GM23338 (cell line): ENCODE measurements at regions not wholly inside any gene's neighbourhood (a gene's known extent, or its start where the extent isn't known, plus 50 kb on each side); places are given as distances from the start of the nearest gene placed in this dataset.

ENCODE experiments used
- ATAC-seq: fragments of 200-7000 bp; cut with Tn5 transposase; 3 replicates; pipeline ENCODE4 v1.9.1; 2020
- DNase-seq: peaks from one replicate; pipeline ENCODE4 v3.0.0-alpha.2; 2015; ENCODE audit warnings: low spot score
- H2AFZ ChIP-seq: fragments of 200-600 bp; sonication (generic); 2 replicates; pipeline ENCODE4 v1.8.0; 2016; ENCODE audit warnings: antibody characterized with exemption, mild to moderate bottlenecking, moderate library complexity
- H3F3A ChIP-seq: fragments of 200-600 bp; sonication (generic); replicated peaks from 2 replicates; pipeline ENCODE4 v1.8.0; 2017; ENCODE audit warnings: antibody characterized with exemption, mixed run types, low read depth
- H3K27ac ChIP-seq: fragments of 200-600 bp; sonication (generic); 2 replicates; pipeline ENCODE4 v1.6.1; 2016; ENCODE audit warnings: low read depth
- H3K27me3 ChIP-seq: fragments of 200-600 bp; sonication (generic); 2 replicates; pipeline ENCODE4 v1.8.0; 2016; ENCODE audit warnings: mild to moderate bottlenecking, mixed run types, moderate library complexity; ENCODE audit not compliant: insufficient read depth
- H3K36me3 ChIP-seq: fragments of 200-600 bp; sonication (generic); 2 replicates; pipeline ENCODE4 v1.8.0; 2016; ENCODE audit warnings: mild to moderate bottlenecking; ENCODE audit not compliant: insufficient read depth
- H3K4me1 ChIP-seq: fragments of 200-600 bp; sonication (generic); 2 replicates; pipeline ENCODE4 v1.8.0; 2016; ENCODE audit warnings: mild to moderate bottlenecking, moderate library complexity; ENCODE audit not compliant: insufficient read depth
- H3K4me2 ChIP-seq: fragments of 200-600 bp; sonication (generic); 2 replicates; pipeline ENCODE4 v1.7.1; 2017; ENCODE audit warnings: mixed run types
- H3K4me3 ChIP-seq: fragments of 200-600 bp; sonication (generic); 2 replicates; pipeline ENCODE4 v1.6.1; 2016; ENCODE audit warnings: mixed run types
- H3K79me2 ChIP-seq: fragments of 200-600 bp; sonication (generic); replicated peaks from 2 replicates; pipeline ENCODE4 v1.8.0; 2017; ENCODE audit warnings: mild to moderate bottlenecking; ENCODE audit not compliant: insufficient read depth
- H3K9me2 ChIP-seq: fragments of 200-600 bp; sonication (generic); 2 replicates; pipeline ENCODE4 v1.8.0; 2017; ENCODE audit not compliant: insufficient read depth
- H4K20me1 ChIP-seq: fragments of 200-600 bp; sonication (generic); replicated peaks from 2 replicates; pipeline ENCODE4 v1.8.0; 2017; ENCODE audit warnings: mild to moderate bottlenecking; ENCODE audit not compliant: insufficient read depth
- H3K27ac Mint-ChIP-seq: 2 replicates; pipeline ENCODE4 v1.8.0; 2020; ENCODE audit warnings: inconsistent platforms, mild to moderate bottlenecking, moderate library complexity, mixed read lengths
- H3K27me3 Mint-ChIP-seq: 3 replicates; pipeline ENCODE4 v1.8.0; 2022; ENCODE audit warnings: low read depth, mild to moderate bottlenecking, moderate library complexity, mixed read lengths, inconsistent platforms; ENCODE audit not compliant: insufficient read depth, poor library complexity
- H3K36me3 Mint-ChIP-seq: 3 replicates; pipeline ENCODE4 v1.8.0; 2021; ENCODE audit warnings: low read depth, mild to moderate bottlenecking, inconsistent platforms, moderate library complexity, mixed read lengths
- H3K4me1 Mint-ChIP-seq: 3 replicates; pipeline ENCODE4 v1.8.0; 2020; ENCODE audit warnings: mild to moderate bottlenecking, inconsistent platforms, mixed read lengths
- H3K4me3 Mint-ChIP-seq: 3 replicates; pipeline ENCODE4 v1.8.0; 2021; ENCODE audit warnings: moderate library complexity, mild to moderate bottlenecking, inconsistent platforms, mixed read lengths
- H3K9me3 Mint-ChIP-seq: 3 replicates; pipeline ENCODE4 v1.8.0; 2020; ENCODE audit warnings: moderate library complexity, mild to moderate bottlenecking, inconsistent platforms, mixed read lengths
- CREB1 ChIP-seq: fragments of 250-450 bp; sonication (Bioruptor Pico); IDR thresholded peaks from 2 replicates; pipeline ENCODE4 v1.5.0; 2020; ENCODE audit warnings: low read depth, mild to moderate bottlenecking, moderate library complexity
- JUNB ChIP-seq: IDR thresholded peaks from one replicate; pipeline ENCODE4 v1.6.1; 2016; ENCODE audit warnings: antibody characterized with exemption; ENCODE audit not compliant: unreplicated experiment
- NANOG ChIP-seq: IDR thresholded peaks from 2 replicates; pipeline ENCODE4 v1.6.1; 2016; ENCODE audit warnings: antibody characterized with exemption, borderline replicate concordance
- POLR2AphosphoS5 ChIP-seq: IDR thresholded peaks from 2 replicates; pipeline ENCODE4 v1.6.1; 2016; ENCODE audit warnings: antibody characterized with exemption, low read depth
- REST ChIP-seq: IDR thresholded peaks from one replicate; pipeline ENCODE4 v1.6.1; 2018; ENCODE audit warnings: antibody characterized with exemption; ENCODE audit not compliant: unreplicated experiment
- STAT1 ChIP-seq: IDR thresholded peaks from one replicate; pipeline ENCODE4 v1.6.1; 2016; ENCODE audit warnings: antibody characterized with exemption; ENCODE audit not compliant: unreplicated experiment
- ZNF462 ChIP-seq: fragments of 250-450 bp; sonication (Bioruptor Pico); IDR thresholded peaks from 2 replicates; pipeline ENCODE4 v1.5.0; 2020; ENCODE audit warnings: mild to moderate bottlenecking, moderate library complexity

- no peak overlapping the region for H3K4me3 Mint-ChIP-seq
- no peak for ATAC-seq
Observed at GRCh38 chr18:67633939-67634338, 117.4 kb upstream of the DSEL start.

GRCh38 chr18:67621906-67622305, 105.4 kb upstream of the DSEL start:
- Mint-ChIP-seq H3K4me3 (no peak overlapping the region), H3K27me3 (no peaks in the 10 kb centered on the region), H3K4me1 (peaks cover 14% of the 10 kb centered on the region), H3K36me3 (no peaks in the 10 kb centered on the region), H3K27ac (peak overlapping the region; percentile 39), H3K9me3 (no peaks in the 10 kb centered on the region)
- no peaks in the 10 kb centered on the region for H3K27me3 ChIP-seq
- no peak overlapping the region for H3K27ac ChIP-seq
- peak overlapping the region; percentile 19; the same call in 1 of the 2 replicates for H2AFZ ChIP-seq
- DNase-seq, result no peak
- H4K20me1 ChIP-seq, result no peaks in the 10 kb centered on the region
- H3K36me3 ChIP-seq, result no peaks in the 10 kb centered on the region
- H3K79me2 ChIP-seq, result no peaks in the 10 kb centered on the region
- H3K4me2 ChIP-seq, result no peak overlapping the region
- no peak overlapping the region for H3K4me3 ChIP-seq
- ATAC-seq, result no peak
- H3K9me2 ChIP-seq, result no peaks in the 10 kb centered on the region
- H3F3A ChIP-seq, result no peaks in the 10 kb centered on the region
- H3K4me1 ChIP-seq, result peaks cover 13% of the 10 kb centered on the region
- TF ChIP-seq STAT1 (no peak), CREB1 (CRISPR knock-in tag) (no peak), ZNF462 (no peak), JUNB (no peak), POLR2AphosphoS5 (no peak), NANOG (no peak)

More at GRCh38 chr18:67633939-67634338, 117.4 kb upstream of the DSEL start:
- Mint-ChIP-seq H3K4me1 (peaks cover 58% of the 10 kb centered on the region), H3K27me3 (peaks cover 10% of the 10 kb centered on the region), H3K36me3 (no peaks in the 10 kb centered on the region; the same call in 2 of the 3 replicates), H3K27ac (peak overlapping the region; percentile 92), H3K9me3 (no peaks in the 10 kb centered on the region; the same call in 1 of the 3 replicates)
- Histone ChIP-seq H3K4me1 (peaks cover 59% of the 10 kb centered on the region), H2AFZ (no peak overlapping the region), H3K27me3 (no peaks in the 10 kb centered on the region), H3K79me2 (no peaks in the 10 kb centered on the region), H3K4me2 (peak overlapping the region; percentile 64), H3K36me3 (no peaks in the 10 kb centered on the region), H3F3A (no peaks in the 10 kb centered on the region), H3K4me3 (peak overlapping the region; percentile 32), H3K27ac (peak overlapping the region; percentile 56; the same call in 1 of the 2 replicates), H3K9me2 (no peaks in the 10 kb centered on the region), H4K20me1 (no peaks in the 10 kb centered on the region)
- DNase-seq, result no peak
- no peak for TF ChIP-seq REST
